H1 (cell line): ENCODE measurements at regions not wholly inside any gene's neighbourhood (a gene's known extent, or its start where the extent isn't known, plus 50 kb on each side); places are given as distances from the start of the nearest gene placed in this dataset.

Source experiments
- CTCF ChIA-PET: fragments of 300-600 bp; sonication (Branson Sonifier 250); formaldehyde crosslinking; loops from one replicate; lab custom pipeline; 2021; ENCODE audit not compliant: partially characterized antibody; lab: Charles Lee
- POLR2A ChIA-PET: fragments of 300-600 bp; sonication (Branson Sonifier 250); formaldehyde crosslinking; loops from one replicate; lab custom pipeline; 2021; ENCODE audit warnings: inconsistent platforms; ENCODE audit not compliant: partially characterized antibody; lab: Charles Lee
- DNase-seq, 2 experiments: peaks; one replicate each; pipeline versions ENCODE4 v3.0.0 to v3.0.0-alpha.2; 2010 to 2022; ENCODE audit warnings: low spot score in 2 of 2, low read depth in 1 of 2, mixed read lengths in 1 of 2
- FAIRE-seq: peaks from 2 replicates; lab custom pipeline; 2011; peaks lifted over from hg19 to GRCh38; lab: Jason Lieb, UNC
- H2AFZ ChIP-seq: 2 replicates; pipeline ENCODE4 v1.8.1; 2012; ENCODE audit warnings: low read length, inconsistent platforms
- H2AK5ac ChIP-seq: 2 replicates; pipeline ENCODE4 v1.6.1; 2013; ENCODE audit warnings: low read depth, low read length
- H2BK120ac ChIP-seq: replicated peaks from 2 replicates; pipeline ENCODE3; 2013; ENCODE audit warnings: low read depth, low read length, inconsistent platforms
- H2BK12ac ChIP-seq: 2 replicates; pipeline ENCODE4 v1.6.1; 2013; ENCODE audit warnings: low read depth, low read length
- H2BK15ac ChIP-seq: 2 replicates; pipeline ENCODE4 v1.6.1; 2013; ENCODE audit warnings: low read length
- H2BK20ac ChIP-seq: 2 replicates; pipeline ENCODE4 v1.6.1; 2013; ENCODE audit warnings: low read length
- H2BK5ac ChIP-seq: 2 replicates; pipeline ENCODE4 v1.6.1; 2013; ENCODE audit warnings: low read depth, low read length
- H3K14ac ChIP-seq: 2 replicates; pipeline ENCODE4 v1.6.1; 2013; ENCODE audit warnings: inconsistent platforms; ENCODE audit not compliant: insufficient read length
- H3K18ac ChIP-seq: 2 replicates; pipeline ENCODE4 v1.6.1; 2013; ENCODE audit warnings: low read length; ENCODE audit errors: extremely low read depth
- H3K23ac ChIP-seq: 2 replicates; pipeline ENCODE4 v1.6.1; 2013; ENCODE audit warnings: inconsistent platforms; ENCODE audit not compliant: insufficient read length
- H3K23me2 ChIP-seq: 2 replicates; pipeline ENCODE4 v1.6.1; 2013; ENCODE audit warnings: low read depth, low read length
- H3K27ac ChIP-seq: 2 replicates; pipeline ENCODE4 v1.6.1; 2011; ENCODE audit warnings: low read depth, low read length, inconsistent platforms
- H3K27me3 ChIP-seq, 4 experiments: replicated peaks in 1 of 4; 1 replicate in 1 of 4; 2 replicates in 3 of 4; pipeline versions ENCODE4 v1.6.1 to v1.8.1; 2011 to 2013; ENCODE audit warnings: low read length in 3 of 4, mild to moderate bottlenecking in 3 of 4, inconsistent platforms in 2 of 4, mixed read lengths in 2 of 4, moderate library complexity in 1 of 4; ENCODE audit not compliant: control insufficient read depth in 3 of 4, insufficient read depth in 3 of 4; ENCODE audit errors: extremely low read depth in 1 of 4
- H3K36me3 ChIP-seq, 4 experiments: 2 replicates each; pipeline versions ENCODE4 v1.6.1 to v1.8.1; 2011 to 2013; ENCODE audit warnings: mild to moderate bottlenecking in 4 of 4, low read length in 3 of 4, moderate library complexity in 2 of 4, control low read depth in 1 of 4, inconsistent platforms in 1 of 4; ENCODE audit not compliant: insufficient read depth in 4 of 4, control insufficient read depth in 2 of 4
- H3K4ac ChIP-seq: replicated peaks from 2 replicates; pipeline ENCODE3; 2013; ENCODE audit warnings: low read length, low read depth, mixed read lengths, inconsistent platforms; ENCODE audit not compliant: insufficient read length
- H3K4me1 ChIP-seq, 4 experiments: replicated peaks in 1 of 4; 1 replicate in 1 of 4; 2 replicates in 3 of 4; pipeline versions ENCODE4 v1.6.1 to v1.8.1; 2011 to 2013; ENCODE audit warnings: low read length in 3 of 4, inconsistent platforms in 2 of 4, mixed read lengths in 1 of 4; ENCODE audit not compliant: insufficient read depth in 4 of 4, control insufficient read depth in 3 of 4
- H3K4me2 ChIP-seq, 2 experiments: 2 replicates each; pipeline versions ENCODE4 v1.6.1 to v1.8.1; 2011 to 2013; ENCODE audit warnings: low read depth in 2 of 2, low read length in 2 of 2, control low read depth in 1 of 2, inconsistent platforms in 1 of 2, mild to moderate bottlenecking in 1 of 2; ENCODE audit not compliant: insufficient read depth in 1 of 2
- H3K4me3 ChIP-seq, 4 experiments: fragments of 200-600, 300-600 bp in 1 of 4; sonication (generic), shearing (Covaris generic), sonication (Bioruptor Twin) in 1 of 4; 2 replicates each; pipeline versions ENCODE4 v1.5.1 to v1.8.1; 2011 to 2016; ENCODE audit warnings: low read length in 4 of 4, low read depth in 3 of 4, control low read depth in 2 of 4, inconsistent platforms in 2 of 4, mild to moderate bottlenecking in 2 of 4, mixed read lengths in 1 of 4, moderate library complexity in 1 of 4; ENCODE audit not compliant: insufficient read depth in 2 of 4; ENCODE audit errors: extremely low read depth in 1 of 4
- H3K56ac ChIP-seq: replicated peaks from 2 replicates; pipeline ENCODE3; 2013; ENCODE audit warnings: low read depth, mild to moderate bottlenecking, mixed read lengths, low read length, inconsistent platforms; ENCODE audit not compliant: insufficient read length
- H3K79me1 ChIP-seq: 2 replicates; pipeline ENCODE4 v1.6.1; 2013; ENCODE audit warnings: low read depth, low read length, control low read depth
- H3K79me2 ChIP-seq, 2 experiments: 2 replicates each; pipeline versions ENCODE4 v1.6.1 to v1.8.1; 2012 to 2013; ENCODE audit warnings: low read length in 2 of 2, mild to moderate bottlenecking in 2 of 2, inconsistent platforms in 1 of 2; ENCODE audit not compliant: insufficient read depth in 2 of 2, control insufficient read depth in 1 of 2
- H3K9ac ChIP-seq, 4 experiments: replicated peaks in 1 of 4; 1 replicate in 1 of 4; 2 replicates in 3 of 4; pipeline versions ENCODE4 v1.6.1 to v1.8.1; 2011 to 2013; ENCODE audit warnings: low read depth in 3 of 4, low read length in 3 of 4, control low read depth in 2 of 4, mild to moderate bottlenecking in 2 of 4, moderate library complexity in 2 of 4, inconsistent platforms in 1 of 4; ENCODE audit errors: extremely low read depth in 1 of 4
- H3K9me3 ChIP-seq, 2 experiments: 2 replicates each; pipeline versions ENCODE4 v1.6.1 to v1.8.1; 2012 to 2013; ENCODE audit warnings: mild to moderate bottlenecking in 2 of 2, moderate library complexity in 2 of 2, control low read depth in 1 of 2, inconsistent platforms in 1 of 2, low read depth in 1 of 2, low read length in 1 of 2, mixed read lengths in 1 of 2; ENCODE audit not compliant: insufficient read depth in 2 of 2
- H4K20me1 ChIP-seq, 2 experiments: replicated peaks in 1 of 2; 2 replicates each; pipeline versions ENCODE3 to v1.8.1; 2011 to 2013; ENCODE audit warnings: inconsistent platforms in 2 of 2, low read length in 2 of 2, mild to moderate bottlenecking in 1 of 2; ENCODE audit not compliant: insufficient read depth in 2 of 2, control insufficient read depth in 1 of 2
- H4K5ac ChIP-seq: 2 replicates; pipeline ENCODE4 v1.6.1; 2013; ENCODE audit warnings: low read length, low read depth, mixed read lengths, inconsistent platforms; ENCODE audit not compliant: insufficient read length
- H4K8ac ChIP-seq: 2 replicates; pipeline ENCODE4 v1.8.0; 2013; ENCODE audit warnings: mild to moderate bottlenecking, moderate library complexity, low read length, inconsistent platforms; ENCODE audit not compliant: insufficient read depth; ENCODE audit errors: extremely low read depth
- H4K91ac ChIP-seq: replicated peaks from 2 replicates; pipeline ENCODE3; 2013; ENCODE audit warnings: low read length, mixed read lengths, inconsistent platforms; ENCODE audit not compliant: insufficient read length
- ATF3 ChIP-seq: IDR thresholded peaks from 2 replicates; pipeline ENCODE4 v1.6.1; 2011; ENCODE audit warnings: low read depth, mild to moderate bottlenecking, low read length; ENCODE audit not compliant: insufficient read depth
- RAD21 ChIP-seq, 2 experiments: IDR thresholded peaks in 1 of 2; conservative IDR thresholded peaks in 1 of 2; 2 replicates each; pipeline ENCODE4 v1.6.1; 2011; ENCODE audit warnings: low read depth in 2 of 2, low read length in 2 of 2, improper control_type of control experiment in 1 of 2, inconsistent platforms in 1 of 2, mild to moderate bottlenecking in 1 of 2, moderate library complexity in 1 of 2
- WGBS, 2 experiments: shearing (Covaris generic) in 1 of 2; methylation state at CpG; one replicate each; pipeline versions ENCODE4 v1.1.6 to v1.1.7; 2013 to 2015; ENCODE audit warnings: low lambda C conversion rate in 2 of 2, mixed read lengths in 2 of 2, inconsistent platforms in 1 of 2, low coverage in 1 of 2, missing lambda C conversion rate in 1 of 2; ENCODE audit not compliant: insufficient replicate concordance in 2 of 2, insufficient coverage in 1 of 2, insufficient read length in 1 of 2; ENCODE audit errors: extremely low coverage in 1 of 2, missing lambda C conversion rate in 1 of 2; 5-methylcytosine and 5-hydroxymethylcytosine counted together

DNA sequence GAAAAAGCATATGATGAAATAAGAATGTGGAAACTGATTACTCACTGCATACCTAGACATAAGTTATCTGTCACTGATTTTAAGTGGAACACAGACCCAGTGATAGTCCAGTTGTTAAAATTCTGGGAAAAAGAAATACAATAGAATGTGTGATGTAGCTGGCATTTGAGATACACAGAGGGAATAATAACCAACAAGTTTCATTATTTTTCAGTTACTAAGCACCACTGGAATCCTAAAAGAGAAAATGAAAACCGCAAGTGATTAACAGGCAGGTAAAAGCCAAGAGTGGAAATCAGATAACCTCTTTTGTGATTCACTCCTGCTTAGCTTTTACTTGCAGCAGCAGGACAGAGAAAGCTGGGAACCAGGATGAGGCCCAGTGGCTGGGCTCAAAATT, 994.0 kb upstream of the SEMA6A start:
- no peaks in the 10 kb centered on the region for H3K9me3 ChIP-seq
- H3K79me1 ChIP-seq: no peaks in the 10 kb centered on the region
- no peak overlapping the region for H4K5ac ChIP-seq
- H3K79me2 ChIP-seq: no peaks in the 10 kb centered on the region
- FAIRE-seq (no peak), DNase-seq (no peak)
- no peak overlapping the region for H2BK12ac ChIP-seq
- H3K4me2 ChIP-seq: no peak overlapping the region
- no peak overlapping the region for H3K4me3 ChIP-seq
- 53% methylated on average over 1 of the region's 1 CpG; no CpG with 5 or more reads in 1 of the 2 experiments for WGBS, 2 experiments
- no peak overlapping the region for H3K56ac ChIP-seq
- no peak overlapping the region for H3K14ac ChIP-seq
- no peaks in the 10 kb centered on the region for H3K36me3 ChIP-seq
- H4K91ac ChIP-seq: no peak overlapping the region
- peaks cover 0 to 3% (median 0%) of the 10 kb centered on the region in 4 experiments; a peak in 1 of 7 replicates for H3K4me1 ChIP-seq
- no peak overlapping the region for H2BK5ac ChIP-seq
- CTCF ChIA-PET: interaction anchor here (0.6 kb wide), 1 partner anchor 997 kb away, joined by 3 read pairs; no protein-coding TSS in a partner anchor
- H2BK15ac ChIP-seq: no peak overlapping the region
- H3K4ac ChIP-seq: no peak overlapping the region
- H3K27me3 ChIP-seq: no peaks in the 10 kb centered on the region
- H3K27ac ChIP-seq: no peak overlapping the region
- POLR2A ChIA-PET: no interaction called here
- no peak overlapping the region for H2BK20ac ChIP-seq
- H2AFZ ChIP-seq: peak overlapping the region; percentile 84; the same call in 1 of the 2 replicates
- no peak overlapping the region for H3K18ac ChIP-seq
- H4K8ac ChIP-seq: no peak overlapping the region
- H3K23me2 ChIP-seq: no peaks in the 10 kb centered on the region
- no peak overlapping the region for H3K23ac ChIP-seq
- H2BK120ac ChIP-seq: no peak overlapping the region
- no peak overlapping the region for H2AK5ac ChIP-seq
- TF ChIP-seq ATF3: no peak
- TF ChIP-seq RAD21 (IDR thresholded peaks at IDR 0.05 in 1 of 2, conservative IDR thresholded peaks at IDR 0.05 in 1 of 2; ENCODE audit: low read depth in 2 of 2, low read length in 2 of 2): 0 out of 4 replicates have a peak, but pooled peaks of 1 of the 2 experiments have one; percentile 1
- H4K20me1 ChIP-seq: no peaks in the 10 kb centered on the region
- H3K9ac ChIP-seq: no peak overlapping the region
